ENCODE measurements at regions not wholly inside any gene's neighbourhood (a gene's known extent, or its start where the extent isn't known, plus 50 kb on each side); places are given as distances from the start of the nearest gene placed in this dataset.

DNA sequence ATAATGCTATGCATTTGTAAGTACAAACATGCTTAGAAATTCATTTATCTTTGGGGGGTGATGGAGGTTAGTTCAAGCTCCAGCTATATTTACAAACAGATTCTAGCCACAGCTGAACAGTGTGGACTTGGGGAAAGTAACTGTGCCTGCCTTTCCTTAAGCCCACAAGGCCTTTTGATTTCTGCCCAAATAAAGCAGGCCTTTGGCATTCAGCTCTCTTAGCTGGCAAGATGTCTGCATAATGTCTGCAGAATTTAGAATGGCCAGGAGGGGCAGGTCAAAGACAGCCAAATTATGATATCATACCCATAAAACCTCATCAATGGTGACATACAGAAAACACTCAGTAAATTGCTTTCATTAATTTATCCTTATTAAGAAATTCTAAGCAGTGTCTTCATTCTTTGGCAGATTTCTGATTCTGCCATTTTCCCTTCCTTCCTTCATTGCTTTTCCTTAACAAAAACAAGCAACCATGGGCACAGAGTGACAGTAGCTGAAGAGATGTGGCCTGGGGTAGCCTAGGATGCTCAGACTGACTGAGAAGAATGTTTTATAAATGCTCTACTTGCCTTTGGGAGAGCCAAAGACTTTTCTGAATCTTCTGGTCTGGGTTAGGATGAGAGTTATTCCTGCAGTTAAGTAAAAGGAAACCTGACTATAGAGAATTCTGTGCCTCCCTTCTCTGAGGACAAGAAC lies 538.7 kb upstream of the NR3C2 start:
- Histone ChIP-seq H3K36me3 (ENCODE audit: control insufficient read depth in 2 of 2, insufficient read depth in 2 of 2, low read length in 1 of 2) (no peaks in the 10 kb centered on the region), H3K79me2 (ENCODE audit: control insufficient read depth, insufficient read depth, low read length) (no peaks in the 10 kb centered on the region), H3K4me1 (ENCODE audit: control insufficient read depth, insufficient read depth, low read length) (no peaks in the 10 kb centered on the region), H3K9ac (ENCODE audit: control insufficient read depth, insufficient read depth, low read length) (no peak overlapping the region), H4K20me1 (ENCODE audit: control insufficient read depth, insufficient read depth) (no peaks in the 10 kb centered on the region), H3K9me3 (replicated peaks; ENCODE audit: control insufficient read depth, insufficient read depth, low read length) (no peaks in the 10 kb centered on the region), H3K4me2 (ENCODE audit: control insufficient read depth, insufficient read depth) (no peak overlapping the region), H3K4me3 (no peak overlapping the region), H2AFZ (ENCODE audit: control insufficient read depth, low read depth, low read length) (no peak overlapping the region), H3K27ac (ENCODE audit: control insufficient read depth, insufficient read depth) (no peak overlapping the region), H3K27me3 (replicated peaks in 1 of 2; ENCODE audit: control insufficient read depth in 2 of 2, insufficient read depth in 2 of 2, low read length in 1 of 2) (no peaks in the 10 kb centered on the region)
- SMC1A ChIA-PET (ENCODE audit: uncharacterized antibody, unreplicated experiment) = no interaction called here
- in situ Hi-C loops (cut with MboI) = no loop called here
- intact Hi-C loops (cut with micrococcal nuclease; ENCODE audit: unreplicated experiment) = no loop called here
- RAD21 ChIA-PET (ENCODE audit: unreplicated experiment) = no interaction called here
- BruUV-seq (replicated peaks) = no TSS peak
- no peak for ATAC-seq
- no peak for FAIRE-seq
- CTCF ChIA-PET = no interaction called here
- POLR2A ChIA-PET = no interaction called here
- DNase-seq (ENCODE audit: low read depth, low spot score) = no peak
- no peak for TF ChIP-seq ZSCAN29 (IDR thresholded peaks at IDR 0.05)
- TF ChIP-seq, protein P1, sequence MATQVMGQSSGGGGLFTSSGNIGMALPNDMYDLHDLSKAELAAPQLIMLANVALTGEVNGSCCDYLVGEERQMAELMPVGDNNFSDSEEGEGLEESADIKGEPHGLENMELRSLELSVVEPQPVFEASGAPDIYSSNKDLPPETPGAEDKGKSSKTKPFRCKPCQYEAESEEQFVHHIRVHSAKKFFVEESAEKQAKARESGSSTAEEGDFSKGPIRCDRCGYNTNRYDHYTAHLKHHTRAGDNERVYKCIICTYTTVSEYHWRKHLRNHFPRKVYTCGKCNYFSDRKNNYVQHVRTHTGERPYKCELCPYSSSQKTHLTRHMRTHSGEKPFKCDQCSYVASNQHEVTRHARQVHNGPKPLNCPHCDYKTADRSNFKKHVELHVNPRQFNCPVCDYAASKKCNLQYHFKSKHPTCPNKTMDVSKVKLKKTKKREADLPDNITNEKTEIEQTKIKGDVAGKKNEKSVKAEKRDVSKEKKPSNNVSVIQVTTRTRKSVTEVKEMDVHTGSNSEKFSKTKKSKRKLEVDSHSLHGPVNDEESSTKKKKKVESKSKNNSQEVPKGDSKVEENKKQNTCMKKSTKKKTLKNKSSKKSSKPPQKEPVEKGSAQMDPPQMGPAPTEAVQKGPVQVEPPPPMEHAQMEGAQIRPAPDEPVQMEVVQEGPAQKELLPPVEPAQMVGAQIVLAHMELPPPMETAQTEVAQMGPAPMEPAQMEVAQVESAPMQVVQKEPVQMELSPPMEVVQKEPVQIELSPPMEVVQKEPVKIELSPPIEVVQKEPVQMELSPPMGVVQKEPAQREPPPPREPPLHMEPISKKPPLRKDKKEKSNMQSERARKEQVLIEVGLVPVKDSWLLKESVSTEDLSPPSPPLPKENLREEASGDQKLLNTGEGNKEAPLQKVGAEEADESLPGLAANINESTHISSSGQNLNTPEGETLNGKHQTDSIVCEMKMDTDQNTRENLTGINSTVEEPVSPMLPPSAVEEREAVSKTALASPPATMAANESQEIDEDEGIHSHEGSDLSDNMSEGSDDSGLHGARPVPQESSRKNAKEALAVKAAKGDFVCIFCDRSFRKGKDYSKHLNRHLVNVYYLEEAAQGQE (IDR thresholded peaks at IDR 0.05; ENCODE audit: low read depth, low read length) = no peak
- no peak for TF ChIP-seq TARDBP (IDR thresholded peaks at IDR 0.05; ENCODE audit: borderline replicate concordance)
- no peak for TF ChIP-seq ZNF274 (IDR thresholded peaks at IDR 0.05; ENCODE audit: insufficient read depth, insufficient read length)
- TF ChIP-seq, protein P2, sequence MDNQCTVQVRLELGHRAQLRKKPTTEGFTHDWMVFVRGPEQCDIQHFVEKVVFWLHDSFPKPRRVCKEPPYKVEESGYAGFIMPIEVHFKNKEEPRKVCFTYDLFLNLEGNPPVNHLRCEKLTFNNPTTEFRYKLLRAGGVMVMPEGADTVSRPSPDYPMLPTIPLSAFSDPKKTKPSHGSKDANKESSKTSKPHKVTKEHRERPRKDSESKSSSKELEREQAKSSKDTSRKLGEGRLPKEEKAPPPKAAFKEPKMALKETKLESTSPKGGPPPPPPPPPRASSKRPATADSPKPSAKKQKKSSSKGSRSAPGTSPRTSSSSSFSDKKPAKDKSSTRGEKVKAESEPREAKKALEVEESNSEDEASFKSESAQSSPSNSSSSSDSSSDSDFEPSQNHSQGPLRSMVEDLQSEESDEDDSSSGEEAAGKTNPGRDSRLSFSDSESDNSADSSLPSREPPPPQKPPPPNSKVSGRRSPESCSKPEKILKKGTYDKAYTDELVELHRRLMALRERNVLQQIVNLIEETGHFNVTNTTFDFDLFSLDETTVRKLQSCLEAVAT (IDR thresholded peaks at IDR 0.05) = no peak
- TF ChIP-seq ZNF384 (IDR thresholded peaks at IDR 0.05; ENCODE audit: borderline replicate concordance, low read depth, low read length) = no peak
- TF ChIP-seq, protein P3, sequence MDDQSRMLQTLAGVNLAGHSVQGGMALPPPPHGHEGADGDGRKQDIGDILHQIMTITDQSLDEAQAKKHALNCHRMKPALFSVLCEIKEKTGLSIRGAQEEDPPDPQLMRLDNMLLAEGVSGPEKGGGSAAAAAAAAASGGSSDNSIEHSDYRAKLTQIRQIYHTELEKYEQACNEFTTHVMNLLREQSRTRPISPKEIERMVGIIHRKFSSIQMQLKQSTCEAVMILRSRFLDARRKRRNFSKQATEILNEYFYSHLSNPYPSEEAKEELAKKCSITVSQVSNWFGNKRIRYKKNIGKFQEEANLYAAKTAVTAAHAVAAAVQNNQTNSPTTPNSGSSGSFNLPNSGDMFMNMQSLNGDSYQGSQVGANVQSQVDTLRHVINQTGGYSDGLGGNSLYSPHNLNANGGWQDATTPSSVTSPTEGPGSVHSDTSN (IDR thresholded peaks at IDR 0.05; ENCODE audit: insufficient replicate concordance, low read depth, low read length) = no peak

All from GM12878 (cell line).